HG03108 (cell line): ENCODE measurements at regions not wholly inside any gene's neighbourhood (a gene's known extent, or its start where the extent isn't known, plus 50 kb on each side); places are given as distances from the start of the nearest gene placed in this dataset.

Experiments
- ATAC-seq: cut with Tn5 transposase; IDR thresholded peaks from one replicate; pipeline ENCODE4 v1.9.1; 2021; ENCODE audit warnings: moderate library complexity; ENCODE audit not compliant: unreplicated experiment

- no peak for ATAC-seq
These were observed 53.6 kb upstream of the LYVE1 start for GRCh38 chr11:10622108-10622507.

GRCh38 chr11:10619131-10619680 lies 50.7 kb upstream of the LYVE1 start:
- ATAC-seq = no peak

GRCh38 chr11:10618490-10618889 lies 50.0 kb upstream of the LYVE1 start:
- no peak for ATAC-seq
